ENCODE measurements at regions not wholly inside any gene's neighbourhood (a gene's known extent, or its start where the extent isn't known, plus 50 kb on each side); places are given as distances from the start of the nearest gene placed in this dataset.

DNA sequence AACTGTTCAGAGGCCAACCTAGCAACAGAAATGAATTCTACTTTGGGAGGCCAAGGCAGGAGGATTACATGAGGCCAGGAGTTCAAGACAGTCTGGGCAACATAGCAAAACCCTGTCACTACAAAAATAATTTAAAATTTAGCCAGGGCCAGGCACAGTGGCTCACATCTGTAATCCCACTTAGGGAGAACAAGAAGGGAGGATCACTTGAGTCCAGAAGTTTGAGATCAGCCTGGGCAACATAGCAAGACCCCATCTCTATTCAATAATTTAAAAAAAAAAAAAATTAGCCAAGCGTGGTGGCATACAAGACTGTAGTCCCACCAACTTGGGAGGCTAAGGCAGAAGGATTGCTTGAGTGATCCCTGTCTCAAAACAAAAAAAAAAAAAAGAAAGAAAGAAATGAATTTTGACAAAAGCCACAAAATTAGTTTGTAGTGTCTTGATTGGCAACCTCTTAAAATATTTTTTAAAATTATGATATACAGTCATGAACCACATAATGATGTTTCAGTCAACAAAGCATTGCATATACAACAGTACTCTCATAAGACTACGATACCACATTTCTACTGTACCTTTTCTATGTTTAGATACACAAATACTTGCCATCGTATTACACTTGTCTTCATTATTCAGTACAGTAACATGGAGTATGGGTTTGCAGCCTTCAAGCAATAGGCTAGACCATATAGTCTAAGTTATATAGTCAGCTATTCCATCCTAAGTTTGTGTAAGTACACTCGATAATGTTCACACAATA, 130.7 kb downstream of the ZFP36L2 start:
- TF ChIP-seq POLR2A (IDR thresholded peaks at IDR 0.05): no peak
- TF ChIP-seq, protein P1, sequence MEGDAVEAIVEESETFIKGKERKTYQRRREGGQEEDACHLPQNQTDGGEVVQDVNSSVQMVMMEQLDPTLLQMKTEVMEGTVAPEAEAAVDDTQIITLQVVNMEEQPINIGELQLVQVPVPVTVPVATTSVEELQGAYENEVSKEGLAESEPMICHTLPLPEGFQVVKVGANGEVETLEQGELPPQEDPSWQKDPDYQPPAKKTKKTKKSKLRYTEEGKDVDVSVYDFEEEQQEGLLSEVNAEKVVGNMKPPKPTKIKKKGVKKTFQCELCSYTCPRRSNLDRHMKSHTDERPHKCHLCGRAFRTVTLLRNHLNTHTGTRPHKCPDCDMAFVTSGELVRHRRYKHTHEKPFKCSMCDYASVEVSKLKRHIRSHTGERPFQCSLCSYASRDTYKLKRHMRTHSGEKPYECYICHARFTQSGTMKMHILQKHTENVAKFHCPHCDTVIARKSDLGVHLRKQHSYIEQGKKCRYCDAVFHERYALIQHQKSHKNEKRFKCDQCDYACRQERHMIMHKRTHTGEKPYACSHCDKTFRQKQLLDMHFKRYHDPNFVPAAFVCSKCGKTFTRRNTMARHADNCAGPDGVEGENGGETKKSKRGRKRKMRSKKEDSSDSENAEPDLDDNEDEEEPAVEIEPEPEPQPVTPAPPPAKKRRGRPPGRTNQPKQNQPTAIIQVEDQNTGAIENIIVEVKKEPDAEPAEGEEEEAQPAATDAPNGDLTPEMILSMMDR (IDR thresholded peaks at IDR 0.05): no peak
- Histone ChIP-seq H3K27ac (no peak overlapping the region), H3K4me3 (no peak overlapping the region), H3K9me3 (no peaks in the 10 kb centered on the region), H3K27me3 (no peaks in the 10 kb centered on the region), H3K4me1 (no peaks in the 10 kb centered on the region), H3K36me3 (no peaks in the 10 kb centered on the region)
- DNase-seq: no peak
- intact Hi-C loops (cut with DNase I; ENCODE audit: low total_unique reads): no loop called here

DNA sequence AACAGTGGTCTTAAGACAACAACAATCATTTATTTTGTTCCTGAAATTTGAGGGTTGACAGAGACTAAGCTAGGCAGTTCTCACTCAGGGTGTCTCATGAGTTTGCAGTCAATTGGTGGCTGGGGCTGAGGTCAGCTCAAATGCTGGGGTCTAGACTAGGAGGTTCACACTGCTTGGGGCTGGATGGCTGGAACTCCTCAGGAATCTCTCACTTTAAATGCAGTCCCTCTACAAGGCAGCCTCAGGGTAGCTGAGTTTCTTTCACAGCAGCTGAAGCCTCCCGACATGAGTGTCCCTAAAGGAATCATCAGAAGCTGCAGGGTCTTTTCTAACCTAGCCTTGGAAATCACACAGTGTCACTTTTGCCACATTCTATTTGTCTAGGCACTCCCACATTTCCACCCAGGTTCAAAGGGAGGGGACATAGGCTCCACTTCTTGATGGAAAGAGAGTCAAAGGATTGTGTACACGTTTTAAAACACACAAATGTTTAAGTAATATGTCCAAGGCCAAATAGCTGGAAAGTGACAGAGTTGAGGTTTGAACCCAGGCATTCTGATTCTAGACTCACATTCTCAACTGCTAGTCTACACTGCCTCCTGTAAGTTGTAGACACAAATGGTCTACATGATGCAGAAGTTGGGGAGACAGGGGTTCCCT, 133.8 kb downstream of the ZFP36L2 start:
- Histone ChIP-seq H3K27ac (no peak overlapping the region), H3K9me3 (no peaks in the 10 kb centered on the region), H3K36me3 (no peaks in the 10 kb centered on the region), H3K4me1 (no peaks in the 10 kb centered on the region), H3K4me3 (no peak overlapping the region), H3K27me3 (no peaks in the 10 kb centered on the region)
- DNase-seq: no peak
- TF ChIP-seq, protein P1 (IDR thresholded peaks at IDR 0.05): no peak
- TF ChIP-seq POLR2A (IDR thresholded peaks at IDR 0.05): no peak
- intact Hi-C loops (cut with DNase I; ENCODE audit: low total_unique reads): no loop called here

DNA sequence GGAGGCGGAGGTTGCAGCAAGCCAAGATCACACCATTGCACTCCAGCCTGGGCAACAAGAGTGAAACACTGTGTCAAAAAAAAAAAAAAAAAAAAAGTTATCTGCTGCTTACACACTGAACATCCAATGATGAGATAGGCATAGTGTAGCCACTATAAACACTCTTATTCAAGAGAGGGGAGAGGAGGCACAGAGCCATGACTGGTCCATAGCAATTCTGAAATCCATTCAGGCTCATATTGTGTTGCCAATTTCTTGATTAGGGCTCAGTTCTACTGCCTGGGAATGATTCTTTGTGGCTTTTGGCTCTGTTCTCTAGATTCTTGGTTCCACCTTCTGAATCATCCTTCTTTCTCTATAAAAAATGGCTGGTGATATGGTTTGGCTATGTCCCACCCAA, 136.1 kb downstream of the ZFP36L2 start:
- no peak overlapping the region for H3K27ac ChIP-seq
- H3K36me3 ChIP-seq: no peaks in the 10 kb centered on the region
- intact Hi-C loops (cut with DNase I; ENCODE audit: low total_unique reads): no loop called here
- no peaks in the 10 kb centered on the region for H3K9me3 ChIP-seq
- H3K4me1 ChIP-seq: peaks cover 15 to 17% of the 10 kb centered on the region in 2 donors
- no peaks in the 10 kb centered on the region for H3K27me3 ChIP-seq
- H3K4me3 ChIP-seq: no peak overlapping the region
- DNase-seq: no peak
- TF ChIP-seq POLR2A (IDR thresholded peaks at IDR 0.05): no peak
- TF ChIP-seq, protein P1 (IDR thresholded peaks at IDR 0.05): no peak

DNA sequence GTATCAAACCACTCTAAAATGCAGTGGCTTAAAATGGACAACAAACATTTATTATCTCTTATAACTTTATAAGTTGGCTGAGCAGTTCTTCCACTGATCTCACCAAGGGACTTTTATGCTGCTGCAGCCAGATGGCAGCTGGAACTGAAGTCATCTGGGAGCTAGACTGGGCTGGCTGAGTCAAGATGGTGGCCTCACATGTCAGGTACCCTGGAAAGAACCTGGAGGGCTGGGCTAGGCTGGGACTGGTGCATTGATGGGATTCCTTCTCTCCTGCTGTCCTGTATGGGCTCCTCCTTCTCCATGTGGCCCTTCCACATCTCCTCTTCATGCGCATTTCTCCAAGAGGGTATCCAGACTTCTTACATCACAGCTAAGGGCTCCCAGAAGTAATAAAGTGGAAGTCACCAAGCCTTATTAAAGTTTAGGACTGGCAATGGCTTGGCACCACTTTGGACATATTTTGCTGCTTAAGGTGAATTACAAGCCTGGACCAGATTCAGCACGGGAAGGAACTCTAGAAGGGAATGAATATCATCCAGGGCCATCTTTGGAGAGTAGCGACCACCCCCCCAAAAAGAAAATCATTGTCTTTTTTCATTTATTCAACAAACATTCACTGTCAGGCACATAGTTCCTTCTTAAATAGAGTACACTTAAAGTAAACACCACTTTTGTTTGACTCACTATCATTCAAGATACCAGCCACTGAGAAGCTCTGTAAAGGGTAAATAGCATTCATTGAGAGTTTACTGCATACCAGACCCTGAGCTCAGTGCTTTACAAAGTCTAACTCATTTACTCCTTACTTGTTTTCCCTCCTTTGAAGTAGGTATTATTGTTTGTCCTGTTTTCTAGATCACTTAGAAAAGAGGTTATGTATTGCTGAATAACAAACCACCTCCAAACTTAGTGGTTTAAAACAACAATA, 138.0 kb downstream of the ZFP36L2 start:
- Histone ChIP-seq H3K4me1 (peaks cover 21 to 34% of the 10 kb centered on the region in 2 donors), H3K27me3 (no peaks in the 10 kb centered on the region), H3K9me3 (no peaks in the 10 kb centered on the region), H3K4me3 (no peak overlapping the region), H3K27ac (peak overlapping the region in 1 of 2 donors; percentile 93), H3K36me3 (no peaks in the 10 kb centered on the region)
- DNase-seq: no peak
- intact Hi-C loops (cut with DNase I; ENCODE audit: low total_unique reads): no loop called here
- TF ChIP-seq, protein P1 (IDR thresholded peaks at IDR 0.05): no peak
- TF ChIP-seq POLR2A (IDR thresholded peaks at IDR 0.05): no peak
